PC-3 (cell line): ENCODE measurements at regions not wholly inside any gene's neighbourhood (a gene's known extent, or its start where the extent isn't known, plus 50 kb on each side); places are given as distances from the start of the nearest gene placed in this dataset.

Source experiments
- ATAC-seq: fragments of 200-7000 bp; cut with Tn5 transposase; 2 replicates; pipeline ENCODE4 v1.9.1; 2020; ENCODE audit warnings: mild to moderate bottlenecking, moderate library complexity
- BruUV-seq: library from RNA; stranded (reverse); fragments of 400-500 nt; replicated peaks from 2 replicates; lab custom pipeline; 2021; lab: Mats Ljungman, UMichigan
- CTCF ChIA-PET: fragments of 300-600 bp; sonication (Branson Sonifier 250); formaldehyde crosslinking; loops from one replicate; lab custom pipeline; 2022; ENCODE audit warnings: antibody characterized with exemption; lab: Charles Lee
- POLR2A ChIA-PET: fragments of 300-600 bp; sonication (Branson Sonifier 250); formaldehyde crosslinking; loops from one replicate; lab custom pipeline; 2022; ENCODE audit warnings: antibody characterized with exemption; ENCODE audit not compliant: unreplicated experiment; lab: Charles Lee
- DNase-seq: peaks from one replicate; pipeline ENCODE4 v3.0.0-alpha.2; 2015
- H2AFZ ChIP-seq: fragments of 300-600 bp; sonication (generic); 2 replicates; pipeline ENCODE4 v1.6.0; 2016; ENCODE audit warnings: antibody characterized with exemption, low read length
- H3F3A ChIP-seq: fragments of 300-600 bp; sonication (generic); one replicate; pipeline ENCODE4 v1.6.0; 2017; ENCODE audit warnings: antibody characterized with exemption, low read length, control low read depth, mild to moderate bottlenecking; ENCODE audit not compliant: unreplicated experiment
- H3K27ac ChIP-seq: fragments of 300-600 bp; sonication (generic); 2 replicates; pipeline ENCODE4 v1.5.1; 2016; ENCODE audit warnings: mild to moderate bottlenecking, low read length
- H3K27me3 ChIP-seq: fragments of 300-600 bp; sonication (generic); 2 replicates; pipeline ENCODE4 v1.6.1; 2016; ENCODE audit warnings: low read length, mixed read lengths
- H3K36me3 ChIP-seq: fragments of 300-600 bp; sonication (generic); 2 replicates; pipeline ENCODE4 v1.6.1; 2016; ENCODE audit warnings: low read depth, mixed run types, low read length, mixed read lengths
- H3K4me1 ChIP-seq: fragments of 300-600 bp; sonication (generic); 2 replicates; pipeline ENCODE4 v1.5.1; 2016; ENCODE audit warnings: low read length; ENCODE audit not compliant: insufficient read depth
- H3K4me2 ChIP-seq: fragments of 300-600 bp; sonication (generic); 2 replicates; pipeline ENCODE4 v1.6.0; 2016; ENCODE audit warnings: low read length
- H3K4me3 ChIP-seq: fragments of 300-600 bp; sonication (generic); 2 replicates; pipeline ENCODE4 v1.5.1; 2016; ENCODE audit warnings: mild to moderate bottlenecking, low read length, mixed read lengths
- H3K79me2 ChIP-seq: fragments of 300-600 bp; sonication (generic); 2 replicates; pipeline ENCODE4 v1.6.1; 2017; ENCODE audit warnings: low read length, mixed read lengths
- H3K9ac ChIP-seq: fragments of 300-600 bp; sonication (generic); 2 replicates; pipeline ENCODE4 v1.6.0; 2016; ENCODE audit warnings: mild to moderate bottlenecking, low read length
- H3K9me2 ChIP-seq: fragments of 300-600 bp; sonication (generic); replicated peaks from 2 replicates; pipeline ENCODE4 v1.6.1; 2016; ENCODE audit warnings: mixed run types, low read length, mixed read lengths
- H3K9me3 ChIP-seq: fragments of 300-600 bp; sonication (generic); 2 replicates; pipeline ENCODE4 v1.6.1; 2016; ENCODE audit warnings: low read length, mixed read lengths
- H4K20me1 ChIP-seq: fragments of 300-600 bp; sonication (generic); 2 replicates; pipeline ENCODE4 v1.6.1; 2016; ENCODE audit warnings: low read length, mixed read lengths
- CTCF ChIP-seq: fragments of 300-600 bp; sonication (generic); conservative IDR thresholded peaks from 2 replicates; pipeline ENCODE4 v1.5.1; 2017; ENCODE audit warnings: antibody characterized with exemption, low read depth, mild to moderate bottlenecking, low read length
- EZH2 ChIP-seq: fragments of 300-600 bp; sonication (generic); IDR thresholded peaks from one replicate; pipeline ENCODE4 v1.6.1; 2017; ENCODE audit warnings: antibody characterized with exemption, mild to moderate bottlenecking, low read length; ENCODE audit not compliant: unreplicated experiment
- EZH2phosphoT487 ChIP-seq: fragments of 300-600 bp; sonication (generic); IDR thresholded peaks from 2 replicates; pipeline ENCODE4 v1.6.1; 2018; ENCODE audit warnings: mild to moderate bottlenecking, antibody characterized with exemption, low read length, borderline replicate concordance
- intact Hi-C: fragments of 100-400 bp; cut with micrococcal nuclease; formaldehyde crosslinking; loops from 2 replicates; pipeline ENCODE4 v1.9.0; 2023

GRCh38 chr18:67618061-67618460 is 101.5 kb upstream of the DSEL start:
- ATAC-seq: peak; percentile 83
- peaks cover 5% of the 10 kb centered on the region; the same call in 1 of the 2 replicates for H3K4me1 ChIP-seq
- H3K36me3 ChIP-seq: no peaks in the 10 kb centered on the region
- CTCF ChIA-PET: no interaction called here
- H3K27me3 ChIP-seq: no peaks in the 10 kb centered on the region
- H3F3A ChIP-seq: no peaks in the 10 kb centered on the region
- POLR2A ChIA-PET: no interaction called here
- intact Hi-C loops: no loop called here
- no peak overlapping the region for H3K27ac ChIP-seq
- no peak overlapping the region for H3K9ac ChIP-seq
- TF ChIP-seq EZH2phosphoT487 (no peak), EZH2 (no peak), CTCF (no peak)
- no peaks in the 10 kb centered on the region for H3K79me2 ChIP-seq
- peak; percentile 61 for DNase-seq
- no peaks in the 10 kb centered on the region for H4K20me1 ChIP-seq
- H3K4me2 ChIP-seq: no peak overlapping the region
- H3K9me2 ChIP-seq: no peaks in the 10 kb centered on the region
- no peak overlapping the region for H3K4me3 ChIP-seq
- H2AFZ ChIP-seq: no peak overlapping the region
- no peaks in the 10 kb centered on the region for H3K9me3 ChIP-seq
- no TSS peak for BruUV-seq

DNA sequence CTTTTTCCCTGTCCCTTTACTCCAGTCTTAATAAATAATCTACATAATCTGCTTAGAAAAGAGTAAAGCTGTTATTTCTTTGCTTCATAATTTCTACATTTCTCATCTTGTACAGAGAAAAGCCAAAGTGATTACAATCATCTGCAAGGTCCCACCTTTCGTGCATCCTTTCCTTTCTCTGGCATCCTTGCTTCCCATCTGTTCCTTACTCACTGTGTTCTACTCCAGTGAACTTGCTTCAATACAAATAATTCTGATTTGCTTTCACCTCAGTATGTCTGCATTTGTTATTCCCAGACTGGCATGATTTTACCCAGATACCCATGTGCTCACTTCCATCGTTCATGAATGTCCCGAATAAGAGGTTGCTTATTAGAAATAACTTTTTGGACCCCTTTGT is 99.4 kb upstream of the DSEL start:
- no peak overlapping the region for H3K9ac ChIP-seq
- no peak overlapping the region for H2AFZ ChIP-seq
- no peak for TF ChIP-seq EZH2
- TF ChIP-seq CTCF: no peak
- no peak for TF ChIP-seq EZH2phosphoT487
- H3K27me3 ChIP-seq: no peaks in the 10 kb centered on the region
- no peak overlapping the region for H3K27ac ChIP-seq
- no peak for DNase-seq
- ChIA-PET POLR2A (no interaction called here), CTCF (no interaction called here)
- BruUV-seq: no TSS peak
- H3K4me3 ChIP-seq: no peak overlapping the region
- no peaks in the 10 kb centered on the region for H3K79me2 ChIP-seq
- no peaks in the 10 kb centered on the region for H4K20me1 ChIP-seq
- peaks cover 5% of the 10 kb centered on the region; the same call in 1 of the 2 replicates for H3K4me1 ChIP-seq
- ATAC-seq: no peak
- H3K9me2 ChIP-seq: no peaks in the 10 kb centered on the region
- H3K4me2 ChIP-seq: no peak overlapping the region
- no peaks in the 10 kb centered on the region for H3K9me3 ChIP-seq
- H3K36me3 ChIP-seq: no peaks in the 10 kb centered on the region
- no peaks in the 10 kb centered on the region for H3F3A ChIP-seq
- intact Hi-C loops: no loop called here

DNA sequence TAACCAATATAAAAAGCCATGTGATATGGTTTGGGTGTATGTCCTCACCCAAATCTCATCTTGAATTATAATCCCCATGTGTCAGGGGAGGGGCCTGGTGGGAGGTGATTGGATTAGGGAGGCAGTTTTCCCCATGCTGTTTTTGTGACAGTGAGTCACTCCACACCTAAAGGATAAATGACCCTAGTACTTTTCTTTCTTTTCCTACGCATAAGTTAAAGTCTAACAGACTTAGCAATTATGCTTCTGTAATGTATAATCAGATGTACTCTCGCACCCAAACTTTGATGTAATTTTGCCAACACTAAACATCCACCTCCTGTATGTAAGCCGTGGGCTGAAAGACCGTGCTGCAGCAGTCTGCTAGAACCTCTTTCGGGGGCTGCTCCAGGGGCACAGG is 97.2 kb upstream of the DSEL start:
- TF ChIP-seq CTCF (no peak), EZH2 (no peak), EZH2phosphoT487 (no peak)
- no peaks in the 10 kb centered on the region for H3K36me3 ChIP-seq
- BruUV-seq: no TSS peak
- no peak overlapping the region for H3K9ac ChIP-seq
- ATAC-seq (no peak), DNase-seq (no peak)
- no peaks in the 10 kb centered on the region for H3F3A ChIP-seq
- ChIA-PET POLR2A (no interaction called here), CTCF (no interaction called here)
- no peaks in the 10 kb centered on the region for H3K27me3 ChIP-seq
- no peaks in the 10 kb centered on the region for H3K79me2 ChIP-seq
- H4K20me1 ChIP-seq: no peaks in the 10 kb centered on the region
- no peak overlapping the region for H3K4me3 ChIP-seq
- H3K27ac ChIP-seq: no peak overlapping the region
- H3K9me2 ChIP-seq: no peaks in the 10 kb centered on the region
- intact Hi-C loops: no loop called here
- H3K4me2 ChIP-seq: no peak overlapping the region
- no peaks in the 10 kb centered on the region for H3K9me3 ChIP-seq
- peaks cover 5% of the 10 kb centered on the region; the same call in 1 of the 2 replicates for H3K4me1 ChIP-seq
- no peak overlapping the region for H2AFZ ChIP-seq
